ENCODE measurements at regions not wholly inside any gene's neighbourhood (a gene's known extent, or its start where the extent isn't known, plus 50 kb on each side); places are given as distances from the start of the nearest gene placed in this dataset.

GRCh38 chr14:55764784-55765183 lies 184.8 kb downstream of the KTN1 start:
- TF ChIP-seq, protein P1, sequence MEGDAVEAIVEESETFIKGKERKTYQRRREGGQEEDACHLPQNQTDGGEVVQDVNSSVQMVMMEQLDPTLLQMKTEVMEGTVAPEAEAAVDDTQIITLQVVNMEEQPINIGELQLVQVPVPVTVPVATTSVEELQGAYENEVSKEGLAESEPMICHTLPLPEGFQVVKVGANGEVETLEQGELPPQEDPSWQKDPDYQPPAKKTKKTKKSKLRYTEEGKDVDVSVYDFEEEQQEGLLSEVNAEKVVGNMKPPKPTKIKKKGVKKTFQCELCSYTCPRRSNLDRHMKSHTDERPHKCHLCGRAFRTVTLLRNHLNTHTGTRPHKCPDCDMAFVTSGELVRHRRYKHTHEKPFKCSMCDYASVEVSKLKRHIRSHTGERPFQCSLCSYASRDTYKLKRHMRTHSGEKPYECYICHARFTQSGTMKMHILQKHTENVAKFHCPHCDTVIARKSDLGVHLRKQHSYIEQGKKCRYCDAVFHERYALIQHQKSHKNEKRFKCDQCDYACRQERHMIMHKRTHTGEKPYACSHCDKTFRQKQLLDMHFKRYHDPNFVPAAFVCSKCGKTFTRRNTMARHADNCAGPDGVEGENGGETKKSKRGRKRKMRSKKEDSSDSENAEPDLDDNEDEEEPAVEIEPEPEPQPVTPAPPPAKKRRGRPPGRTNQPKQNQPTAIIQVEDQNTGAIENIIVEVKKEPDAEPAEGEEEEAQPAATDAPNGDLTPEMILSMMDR (IDR thresholded peaks at IDR 0.05) = no peak
- no peaks in the 10 kb centered on the region for H3K36me3 Mint-ChIP-seq (ENCODE audit: low read depth)
- H3K27ac Mint-ChIP-seq = no peak overlapping the region
- intact Hi-C loops (cut with micrococcal nuclease) = no loop called here
- no peaks in the 10 kb centered on the region for H3K4me1 Mint-ChIP-seq
- H3K9me3 Mint-ChIP-seq = no peaks in the 10 kb centered on the region
- POLR2A ChIA-PET = no interaction called here
- DNase-seq (no peak), ATAC-seq (ENCODE audit: low read depth) (no peak)
- CTCF ChIA-PET = no interaction called here
- no peak overlapping the region for H3K4me3 Mint-ChIP-seq
- H3K27me3 Mint-ChIP-seq = peaks cover 15% of the 10 kb centered on the region

DNA sequence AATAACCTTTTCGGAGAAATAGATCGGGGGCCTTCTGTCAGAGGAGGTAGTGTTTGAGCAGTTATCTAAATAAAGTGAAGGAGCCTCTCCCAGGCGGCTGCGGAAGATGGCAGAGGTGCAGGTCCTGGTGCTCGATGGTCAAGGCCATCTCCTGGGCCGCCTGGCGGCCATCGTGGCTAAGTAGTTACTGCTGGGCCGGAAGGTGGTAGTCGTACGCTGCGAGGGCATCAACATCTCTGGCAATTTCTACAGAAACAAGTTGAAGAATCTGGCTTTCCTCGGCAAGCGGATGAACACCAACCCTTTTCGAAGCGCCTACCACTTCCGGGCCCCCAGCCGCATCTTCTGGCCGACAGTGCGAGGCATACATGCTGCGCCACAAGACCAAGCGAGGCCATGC lies 186.1 kb downstream of the KTN1 start:
- Mint-ChIP-seq H3K4me1 (no peaks in the 10 kb centered on the region), H3K9me3 (no peaks in the 10 kb centered on the region), H3K4me3 (no peak overlapping the region), H3K36me3 (ENCODE audit: low read depth) (no peaks in the 10 kb centered on the region), H3K27ac (no peak overlapping the region), H3K27me3 (peaks cover 15% of the 10 kb centered on the region)
- POLR2A ChIA-PET = no interaction called here
- no peak for DNase-seq
- no peak for ATAC-seq (ENCODE audit: low read depth)
- TF ChIP-seq, protein P1 (IDR thresholded peaks at IDR 0.05) = no peak
- intact Hi-C loops (cut with micrococcal nuclease) = no loop called here
- CTCF ChIA-PET = no interaction called here

DNA sequence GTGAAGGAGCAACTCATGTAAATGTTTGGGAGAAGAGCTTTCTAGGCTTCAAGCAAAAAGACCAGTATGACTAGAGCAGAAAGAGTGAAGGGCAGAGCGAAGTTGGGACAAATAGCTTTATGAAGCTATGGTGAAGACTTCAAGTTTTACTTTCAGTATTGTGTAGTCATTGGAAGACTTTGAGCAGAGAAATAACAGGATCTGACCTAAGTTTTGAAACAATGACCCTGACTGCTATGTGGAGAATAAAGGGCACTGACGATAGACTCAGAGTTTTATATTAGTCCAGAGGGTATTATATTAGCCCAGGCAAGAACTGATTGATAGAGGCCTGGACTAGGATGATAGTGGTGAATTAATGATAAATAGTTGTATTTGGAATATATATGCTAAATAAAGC lies 187.3 kb downstream of the KTN1 start:
- ChIA-PET CTCF (no interaction called here), POLR2A (no interaction called here)
- TF ChIP-seq, protein P1 (IDR thresholded peaks at IDR 0.05) = no peak
- no peaks in the 10 kb centered on the region for H3K4me1 Mint-ChIP-seq
- no peaks in the 10 kb centered on the region for H3K9me3 Mint-ChIP-seq
- ATAC-seq (ENCODE audit: low read depth) (no peak), DNase-seq (no peak)
- H3K27ac Mint-ChIP-seq = no peak overlapping the region
- intact Hi-C loops (cut with micrococcal nuclease) = no loop called here
- H3K27me3 Mint-ChIP-seq = peaks cover 8% of the 10 kb centered on the region
- no peaks in the 10 kb centered on the region for H3K36me3 Mint-ChIP-seq (ENCODE audit: low read depth)
- H3K4me3 Mint-ChIP-seq = no peak overlapping the region

GRCh38 chr14:55769877-55770276 lies 189.9 kb downstream of the KTN1 start:
- ATAC-seq (ENCODE audit: low read depth) = no peak
- intact Hi-C loops (cut with micrococcal nuclease) = no loop called here
- CTCF ChIA-PET = no interaction called here

DNA sequence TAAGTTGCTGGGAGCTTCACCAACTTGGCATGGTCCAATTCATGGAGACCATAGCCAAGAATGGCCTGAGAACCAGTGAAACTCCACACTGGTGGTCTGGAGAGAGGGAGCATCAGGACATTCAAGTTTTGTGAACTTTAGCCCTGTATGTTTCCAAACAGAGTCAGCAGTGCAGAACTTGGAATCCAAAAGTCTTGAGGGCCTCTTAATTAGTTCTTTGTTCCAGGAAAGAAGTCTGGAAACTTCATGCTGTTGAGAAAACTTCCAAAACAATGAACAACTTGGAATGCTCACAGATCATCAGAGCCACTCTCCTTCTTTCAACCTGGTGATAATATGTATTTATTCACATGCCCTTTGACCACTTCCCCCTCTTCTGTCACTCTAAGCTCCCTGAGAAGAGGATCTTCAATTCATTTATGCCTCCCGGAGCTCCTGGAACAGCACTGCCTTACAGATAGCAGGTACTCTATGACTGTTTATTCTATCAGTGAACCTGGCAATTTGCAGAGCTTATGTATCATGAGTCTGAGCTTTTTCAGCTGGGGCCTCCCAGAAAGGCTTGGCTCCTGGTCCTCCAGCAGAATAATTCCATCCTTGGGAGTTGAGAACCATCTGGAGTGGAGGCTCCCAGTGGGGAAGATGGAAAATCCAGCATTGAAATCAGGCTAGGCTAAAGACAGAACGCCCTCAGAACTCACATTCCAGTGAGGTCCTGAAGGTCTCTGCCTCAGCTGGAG lies 191.4 kb downstream of the KTN1 start:
- Mint-ChIP-seq H3K4me3 (no peak overlapping the region), H3K27me3 (peaks cover 3% of the 10 kb centered on the region), H3K27ac (no peak overlapping the region), H3K9me3 (peaks cover 2% of the 10 kb centered on the region), H3K4me1 (no peaks in the 10 kb centered on the region), H3K36me3 (ENCODE audit: low read depth) (no peaks in the 10 kb centered on the region)
- CTCF ChIA-PET = no interaction called here
- no peak for DNase-seq
- no peak for ATAC-seq (ENCODE audit: low read depth)
- intact Hi-C loops (cut with micrococcal nuclease) = no loop called here
- TF ChIP-seq, protein P1 (IDR thresholded peaks at IDR 0.05) = no peak
- POLR2A ChIA-PET = no interaction called here

More at GRCh38 chr14:55769877-55770276, 189.9 kb downstream of the KTN1 start:
- Mint-ChIP-seq H3K27ac (no peak overlapping the region), H3K9me3 (peaks cover under 1% of the 10 kb centered on the region), H3K4me3 (no peak overlapping the region), H3K36me3 (ENCODE audit: low read depth) (no peaks in the 10 kb centered on the region), H3K4me1 (no peaks in the 10 kb centered on the region), H3K27me3 (peaks cover 4% of the 10 kb centered on the region)
- no peak for DNase-seq
- POLR2A ChIA-PET = no interaction called here
- TF ChIP-seq, protein P1 (IDR thresholded peaks at IDR 0.05) = no peak

Measured in activated B cell treated with CpG ODN at 0.5 μM for 24 hours (primary cell).